DND-41 (cell line): ENCODE measurements at regions not wholly inside any gene's neighbourhood (a gene's known extent, or its start where the extent isn't known, plus 50 kb on each side); places are given as distances from the start of the nearest gene placed in this dataset.

Experiments used
- ATAC-seq: fragments of 200-7000 bp; cut with Tn5 transposase; 3 replicates; pipeline ENCODE4 v1.9.1; 2021; ENCODE audit warnings: low read depth; ENCODE audit not compliant: insufficient read depth
- DNase-seq: peaks from one replicate; pipeline ENCODE4 v3.0.0-alpha.2; 2020
- H2AFZ ChIP-seq: 2 replicates; pipeline ENCODE4 v1.6.0; 2012; ENCODE audit warnings: low read depth, low read length
- H3K27ac ChIP-seq: 2 replicates; pipeline ENCODE4 v1.5.1; 2012; ENCODE audit warnings: low read length, inconsistent platforms
- H3K27me3 ChIP-seq: fragments of 200-600 bp; sonication (generic); 2 replicates; pipeline ENCODE4 v1.6.0; 2012; ENCODE audit warnings: low read length, mild to moderate bottlenecking, inconsistent platforms; ENCODE audit not compliant: insufficient read depth, poor library complexity
- H3K36me3 ChIP-seq: 2 replicates; pipeline ENCODE4 v1.5.1; 2012; ENCODE audit warnings: low read length, inconsistent platforms; ENCODE audit not compliant: insufficient read depth
- H3K4me1 ChIP-seq: 2 replicates; pipeline ENCODE4 v1.5.1; 2012; ENCODE audit warnings: mild to moderate bottlenecking, low read length; ENCODE audit not compliant: insufficient read depth
- H3K4me2 ChIP-seq: 2 replicates; pipeline ENCODE4 v1.6.0; 2012; ENCODE audit warnings: mild to moderate bottlenecking, moderate library complexity, low read length, inconsistent platforms; ENCODE audit not compliant: insufficient read depth
- H3K4me3 ChIP-seq, 2 experiments: fragments of 200-600 bp in 1 of 2; shearing (Covaris generic) in 1 of 2; 2 replicates each; pipeline ENCODE4 v1.5.1; 2012 to 2016; ENCODE audit warnings: inconsistent platforms in 2 of 2, low read length in 2 of 2, mild to moderate bottlenecking in 2 of 2, low read depth in 1 of 2, moderate library complexity in 1 of 2
- H3K79me2 ChIP-seq: 2 replicates; pipeline ENCODE4 v1.6.0; 2012; ENCODE audit warnings: low read length, inconsistent platforms; ENCODE audit not compliant: insufficient read depth
- H3K9ac ChIP-seq: 2 replicates; pipeline ENCODE4 v1.6.0; 2012; ENCODE audit warnings: low read depth, mild to moderate bottlenecking, inconsistent platforms, low read length, moderate library complexity
- H3K9me3 ChIP-seq: 2 replicates; pipeline ENCODE4 v1.5.1; 2012; ENCODE audit warnings: low read length, moderate library complexity, mild to moderate bottlenecking, inconsistent platforms; ENCODE audit not compliant: insufficient read depth, severe bottlenecking
- H4K20me1 ChIP-seq: 2 replicates; pipeline ENCODE4 v1.6.0; 2012; ENCODE audit warnings: low read length; ENCODE audit not compliant: insufficient read depth
- CTCF ChIP-seq: IDR thresholded peaks from 2 replicates; pipeline ENCODE4 v1.5.1; 2012; ENCODE audit warnings: borderline replicate concordance, low read length, moderate library complexity, mild to moderate bottlenecking; ENCODE audit not compliant: poor library complexity, severe bottlenecking; ENCODE audit errors: extremely low read depth
- EZH2 ChIP-seq: IDR thresholded peaks from 3 replicates; pipeline ENCODE4 v1.6.1; 2012; ENCODE audit warnings: borderline replicate concordance, low read depth, mild to moderate bottlenecking, moderate library complexity, low read length, inconsistent platforms; ENCODE audit not compliant: severe bottlenecking

GRCh38 chr3:17942856-17943255, 200.4 kb upstream of the TBC1D5 start:
- no peaks in the 10 kb centered on the region for H4K20me1 ChIP-seq
- no peak overlapping the region for H2AFZ ChIP-seq
- no peak for TF ChIP-seq EZH2
- TF ChIP-seq CTCF, result no peak
- H3K36me3 ChIP-seq, result no peaks in the 10 kb centered on the region
- no peak overlapping the region for H3K4me3 ChIP-seq
- H3K9ac ChIP-seq, result no peak overlapping the region
- peaks cover 52% of the 10 kb centered on the region for H3K4me1 ChIP-seq
- no peak for ATAC-seq
- no peaks in the 10 kb centered on the region for H3K9me3 ChIP-seq
- no peak overlapping the region for H3K27ac ChIP-seq
- H3K79me2 ChIP-seq, result no peaks in the 10 kb centered on the region
- H3K4me2 ChIP-seq, result no peak overlapping the region
- H3K27me3 ChIP-seq, result no peaks in the 10 kb centered on the region
- DNase-seq, result no peak

- H3K4me2 ChIP-seq, result no peak overlapping the region
- no peaks in the 10 kb centered on the region for H3K9me3 ChIP-seq
- H2AFZ ChIP-seq, result no peak overlapping the region
- no peak overlapping the region for H3K9ac ChIP-seq
- no peaks in the 10 kb centered on the region for H4K20me1 ChIP-seq
- no peaks in the 10 kb centered on the region for H3K27me3 ChIP-seq
- H3K27ac ChIP-seq, result no peak overlapping the region
- ATAC-seq, result no peak
- no peaks in the 10 kb centered on the region for H3K79me2 ChIP-seq
- no peak for DNase-seq
- peaks cover 41% of the 10 kb centered on the region for H3K4me1 ChIP-seq
- H3K36me3 ChIP-seq, result no peaks in the 10 kb centered on the region
- no peak overlapping the region for H3K4me3 ChIP-seq
- TF ChIP-seq EZH2, result no peak
- TF ChIP-seq CTCF, result no peak
Measured at GRCh38 chr3:17941766-17942165, 199.3 kb upstream of the TBC1D5 start.

- DNase-seq (no peak), ATAC-seq (no peak)
- Histone ChIP-seq H2AFZ (no peak overlapping the region), H3K9me3 (no peaks in the 10 kb centered on the region), H3K27ac (no peak overlapping the region), H3K9ac (no peak overlapping the region), H3K79me2 (no peaks in the 10 kb centered on the region), H3K36me3 (no peaks in the 10 kb centered on the region), H3K27me3 (no peaks in the 10 kb centered on the region), H3K4me2 (no peak overlapping the region), H3K4me3 (no peak overlapping the region), H4K20me1 (no peaks in the 10 kb centered on the region), H3K4me1 (peaks cover 35% of the 10 kb centered on the region)
- TF ChIP-seq EZH2 (no peak), CTCF (no peak)
Measured at GRCh38 chr3:17941152-17941551, 198.7 kb upstream of the TBC1D5 start.

GRCh38 chr3:17939157-17939556, 196.7 kb upstream of the TBC1D5 start:
- Histone ChIP-seq H3K27me3 (no peaks in the 10 kb centered on the region), H2AFZ (no peak overlapping the region; the same call in 1 of the 2 replicates), H4K20me1 (no peaks in the 10 kb centered on the region), H3K9me3 (no peaks in the 10 kb centered on the region), H3K79me2 (no peaks in the 10 kb centered on the region), H3K36me3 (no peaks in the 10 kb centered on the region), H3K4me1 (peaks cover 19% of the 10 kb centered on the region), H3K4me3 (no peak overlapping the region), H3K9ac (no peak overlapping the region), H3K27ac (no peak overlapping the region), H3K4me2 (no peak overlapping the region)
- no peak for TF ChIP-seq CTCF
- no peak for TF ChIP-seq EZH2
- DNase-seq, result no peak
- no peak for ATAC-seq
